Thyroid gland (tissue), 4 donors: ENCODE measurements at regions not wholly inside any gene's neighbourhood (a gene's known extent, or its start where the extent isn't known, plus 50 kb on each side); places are given as distances from the start of the nearest gene placed in this dataset.

Source experiments
- DNase-seq, 2 donors: peaks; one replicate each; pipeline ENCODE4 v3.0.0-alpha.2; 2019
- H3K27ac ChIP-seq, 3 donors: fragments of 200-600 bp; sonication (generic); 1 replicate in 2 of 3; 2 replicates in 1 of 3; pipeline ENCODE4 v1.5.1; 2016 to 2019; ENCODE audit warnings: mild to moderate bottlenecking in 1 of 3, moderate library complexity in 1 of 3
- H3K27me3 ChIP-seq: fragments of 200-600 bp; sonication (generic); one replicate; pipeline ENCODE4 v1.5.1; 2019
- H3K36me3 ChIP-seq, 2 donors: fragments of 200-600 bp; sonication (generic); one replicate each; pipeline ENCODE4 v1.5.1; 2016 to 2019
- H3K4me1 ChIP-seq, 2 donors: fragments of 200-600 bp; sonication (generic); one replicate each; pipeline ENCODE4 v1.5.1; 2017 to 2019
- H3K4me3 ChIP-seq, 3 donors: fragments of 200-600 bp; sonication (generic); replicated peaks in 1 of 3; 1 replicate in 2 of 3; 2 replicates in 1 of 3; pipeline ENCODE4 v1.5.1; 2016; ENCODE audit warnings: mild to moderate bottlenecking in 1 of 3
- H3K9me3 ChIP-seq: fragments of 200-600 bp; sonication (generic); one replicate; pipeline ENCODE4 v1.5.1; 2017
- CTCF ChIP-seq, 6 experiments: fragments of 200-600 bp in 3 of 6; fragments of 450-650 bp in 3 of 6; sonication (generic) in 3 of 6; IDR thresholded peaks; one replicate each; pipeline ENCODE4 v1.5.1; 2016 to 2019; ENCODE audit warnings: antibody characterized with exemption in 6 of 6, mild to moderate bottlenecking in 2 of 6, inconsistent platforms in 1 of 6, moderate library complexity in 1 of 6
- POLR2A ChIP-seq, 2 donors: fragments of 450-650 bp; IDR thresholded peaks; one replicate each; pipeline ENCODE4 v1.6.1; 2017; ENCODE audit warnings: antibody characterized with exemption in 2 of 2, mild to moderate bottlenecking in 2 of 2, moderate library complexity in 1 of 2
- WGBS, 2 donors: methylation state at CpG; one replicate each; pipeline ENCODE4 v1.1.5; 2017; 5-methylcytosine and 5-hydroxymethylcytosine counted together
- intact Hi-C: fragments of 100-400 bp; cut with DNase I; formaldehyde crosslinking; loops from one replicate; pipeline ENCODE4 v1.15.1; 2023

- Histone ChIP-seq H3K4me3 (no peak overlapping the region), H3K9me3 (no peaks in the 10 kb centered on the region), H3K4me1 (no peaks in the 10 kb centered on the region), H3K36me3 (no peaks in the 10 kb centered on the region), H3K27ac (no peak overlapping the region), H3K27me3 (no peaks in the 10 kb centered on the region)
- DNase-seq: no peak
- intact Hi-C loops: no loop called here
- TF ChIP-seq POLR2A (IDR thresholded peaks at IDR 0.05) (no peak), CTCF (IDR thresholded peaks at IDR 0.05) (no peak)
- WGBS, 2 donors: 66 to 71% methylated on average over 5 of the region's 5 CpGs
Observed at GRCh38 chr15:87498560-87498959, 758.0 kb downstream of the NTRK3 start.

GRCh38 chr15:87496795-87497194 lies 759.7 kb downstream of the NTRK3 start:
- intact Hi-C loops: no loop called here
- Histone ChIP-seq H3K4me1 (no peaks in the 10 kb centered on the region), H3K27me3 (no peaks in the 10 kb centered on the region), H3K4me3 (no peak overlapping the region), H3K36me3 (no peaks in the 10 kb centered on the region), H3K9me3 (no peaks in the 10 kb centered on the region), H3K27ac (no peak overlapping the region)
- WGBS, 2 donors: 46 to 61% methylated on average over 2 of the region's 2 CpGs
- no peak for TF ChIP-seq POLR2A (IDR thresholded peaks at IDR 0.05)
- TF ChIP-seq CTCF (IDR thresholded peaks at IDR 0.05): no peak
- DNase-seq: no peak

- WGBS, 2 donors: 92 to 97% methylated on average over 2 of the region's 2 CpGs
- H3K36me3 ChIP-seq: no peaks in the 10 kb centered on the region
- intact Hi-C loops: no loop called here
- no peaks in the 10 kb centered on the region for H3K4me1 ChIP-seq
- no peaks in the 10 kb centered on the region for H3K9me3 ChIP-seq
- no peak for DNase-seq
- no peak overlapping the region for H3K4me3 ChIP-seq
- no peak for TF ChIP-seq CTCF (IDR thresholded peaks at IDR 0.05)
- no peak for TF ChIP-seq POLR2A (IDR thresholded peaks at IDR 0.05)
- H3K27me3 ChIP-seq: no peaks in the 10 kb centered on the region
- no peak overlapping the region for H3K27ac ChIP-seq
Observed at GRCh38 chr15:87496109-87496508, 760.4 kb downstream of the NTRK3 start.

- Histone ChIP-seq H3K27ac (no peak overlapping the region), H3K27me3 (no peaks in the 10 kb centered on the region), H3K4me1 (no peaks in the 10 kb centered on the region), H3K36me3 (no peaks in the 10 kb centered on the region), H3K9me3 (no peaks in the 10 kb centered on the region), H3K4me3 (no peak overlapping the region)
- DNase-seq: no peak
- TF ChIP-seq POLR2A (IDR thresholded peaks at IDR 0.05) (no peak), CTCF (IDR thresholded peaks at IDR 0.05) (no peak)
- intact Hi-C loops: no loop called here
Observed at GRCh38 chr15:87493803-87494202, 762.7 kb downstream of the NTRK3 start.

- no peaks in the 10 kb centered on the region for H3K9me3 ChIP-seq
- no peaks in the 10 kb centered on the region for H3K36me3 ChIP-seq
- intact Hi-C loops: no loop called here
- no peak overlapping the region for H3K4me3 ChIP-seq
- TF ChIP-seq CTCF (IDR thresholded peaks at IDR 0.05) (no peak), POLR2A (IDR thresholded peaks at IDR 0.05) (no peak)
- H3K27ac ChIP-seq: no peak overlapping the region
- no peaks in the 10 kb centered on the region for H3K4me1 ChIP-seq
- WGBS, 2 donors: 93 to 94% methylated on average over 1 of the region's 1 CpG
- H3K27me3 ChIP-seq: no peaks in the 10 kb centered on the region
- DNase-seq: no peak
Observed at GRCh38 chr15:87492321-87492720, 764.2 kb downstream of the NTRK3 start.
